ENCODE measurements at regions not wholly inside any gene's neighbourhood (a gene's known extent, or its start where the extent isn't known, plus 50 kb on each side); places are given as distances from the start of the nearest gene placed in this dataset.

- TF ChIP-seq CTCF (IDR thresholded peaks at IDR 0.05) (no peak), POLR2A (IDR thresholded peaks at IDR 0.05) (no peak)
Measured at GRCh38 chr1:83102630-83103071, 896.3 kb downstream of the TTLL7 start.

Measured in uterus (tissue), 2 donors.